ENCODE measurements at regions not wholly inside any gene's neighbourhood (a gene's known extent, or its start where the extent isn't known, plus 50 kb on each side); places are given as distances from the start of the nearest gene placed in this dataset.

DNA sequence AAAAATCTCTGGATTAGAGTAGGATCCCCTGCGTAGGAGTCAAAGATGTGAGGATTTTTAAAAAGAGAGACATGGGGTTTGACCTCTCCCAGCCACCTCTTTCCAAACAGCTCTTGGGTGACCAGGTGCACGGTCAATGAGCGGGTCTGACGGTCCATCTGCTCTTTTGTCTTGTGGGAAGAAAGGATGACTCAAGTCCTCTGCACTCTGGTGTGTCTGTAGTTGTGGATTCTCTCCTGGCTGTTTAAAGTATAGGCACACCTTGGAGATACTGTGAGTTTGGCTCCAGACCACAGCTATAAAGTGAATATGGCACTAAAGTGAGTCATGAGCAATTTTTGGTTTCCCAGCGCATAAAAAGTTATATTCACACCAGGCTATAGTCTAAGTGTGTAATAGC is 209.8 kb downstream of the BMP7 start:
- TF ChIP-seq, protein P1, sequence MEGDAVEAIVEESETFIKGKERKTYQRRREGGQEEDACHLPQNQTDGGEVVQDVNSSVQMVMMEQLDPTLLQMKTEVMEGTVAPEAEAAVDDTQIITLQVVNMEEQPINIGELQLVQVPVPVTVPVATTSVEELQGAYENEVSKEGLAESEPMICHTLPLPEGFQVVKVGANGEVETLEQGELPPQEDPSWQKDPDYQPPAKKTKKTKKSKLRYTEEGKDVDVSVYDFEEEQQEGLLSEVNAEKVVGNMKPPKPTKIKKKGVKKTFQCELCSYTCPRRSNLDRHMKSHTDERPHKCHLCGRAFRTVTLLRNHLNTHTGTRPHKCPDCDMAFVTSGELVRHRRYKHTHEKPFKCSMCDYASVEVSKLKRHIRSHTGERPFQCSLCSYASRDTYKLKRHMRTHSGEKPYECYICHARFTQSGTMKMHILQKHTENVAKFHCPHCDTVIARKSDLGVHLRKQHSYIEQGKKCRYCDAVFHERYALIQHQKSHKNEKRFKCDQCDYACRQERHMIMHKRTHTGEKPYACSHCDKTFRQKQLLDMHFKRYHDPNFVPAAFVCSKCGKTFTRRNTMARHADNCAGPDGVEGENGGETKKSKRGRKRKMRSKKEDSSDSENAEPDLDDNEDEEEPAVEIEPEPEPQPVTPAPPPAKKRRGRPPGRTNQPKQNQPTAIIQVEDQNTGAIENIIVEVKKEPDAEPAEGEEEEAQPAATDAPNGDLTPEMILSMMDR (IDR thresholded peaks at IDR 0.05) = no peak
- no peak for TF ChIP-seq ZFX (IDR thresholded peaks at IDR 0.05; ENCODE audit: borderline replicate concordance)

All from 22Rv1 (cell line).